HEK293 (cell line): ENCODE measurements at regions not wholly inside any gene's neighbourhood (a gene's known extent, or its start where the extent isn't known, plus 50 kb on each side); places are given as distances from the start of the nearest gene placed in this dataset.

ENCODE experiments used
- TF ChIP-seq, protein P1 (sequence below): fragments of 450-650 bp; formaldehyde crosslinking; IDR thresholded peaks from 2 replicates; pipeline ENCODE4 v1.5.1; 2016; ENCODE audit warnings: missing biosample characterization, missing genetic modification characterization
- TF ChIP-seq, protein P2 (sequence below): fragments of 450-650 bp; formaldehyde crosslinking; IDR thresholded peaks from 2 replicates; pipeline ENCODE4 v1.5.1; 2016; ENCODE audit warnings: missing biosample characterization, missing genetic modification characterization
- TF ChIP-seq, protein P3 (sequence below): fragments of 450-650 bp; formaldehyde crosslinking; IDR thresholded peaks from 2 replicates; pipeline ENCODE4 v1.5.1; 2016; ENCODE audit warnings: missing biosample characterization, missing genetic modification characterization, low read depth
- TF ChIP-seq, protein P4 (sequence below): sonication (generic); formaldehyde crosslinking; IDR thresholded peaks from 2 replicates; pipeline ENCODE4 v1.8.1; 2022; ENCODE audit warnings: mild to moderate bottlenecking, moderate library complexity, missing genetic modification reagents
- TF ChIP-seq, protein P5 (sequence below): fragments of 450-650 bp; formaldehyde crosslinking; IDR thresholded peaks from 2 replicates; pipeline ENCODE4 v1.5.1; 2016; ENCODE audit warnings: missing biosample characterization, missing genetic modification characterization
- TF ChIP-seq, protein P6 (sequence below): fragments of 450-650 bp; formaldehyde crosslinking; conservative IDR thresholded peaks from 2 replicates; pipeline ENCODE4 v1.5.1; 2016; ENCODE audit warnings: low read depth, missing biosample characterization, missing genetic modification characterization

DNA sequence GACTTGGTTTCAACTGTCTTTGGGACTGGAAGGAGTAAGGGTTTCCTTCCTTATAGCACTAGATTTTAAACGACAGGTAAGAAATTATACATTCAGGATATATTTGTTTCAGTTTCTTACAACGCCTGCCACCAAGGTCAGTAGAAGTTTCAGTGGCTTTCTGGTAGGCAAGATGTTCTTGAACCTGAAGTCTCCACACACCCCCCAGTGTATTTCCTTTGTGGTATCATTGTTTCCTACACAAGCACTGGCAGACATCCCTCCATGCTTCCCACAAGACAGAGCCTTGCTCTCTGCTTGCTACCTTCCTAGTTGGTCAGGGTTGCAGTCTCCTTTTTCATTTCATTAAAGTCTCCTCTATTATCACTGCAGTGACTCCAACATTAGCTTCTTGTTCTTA is 283.1 kb downstream of the FLRT2 start:
- TF ChIP-seq, protein P1, sequence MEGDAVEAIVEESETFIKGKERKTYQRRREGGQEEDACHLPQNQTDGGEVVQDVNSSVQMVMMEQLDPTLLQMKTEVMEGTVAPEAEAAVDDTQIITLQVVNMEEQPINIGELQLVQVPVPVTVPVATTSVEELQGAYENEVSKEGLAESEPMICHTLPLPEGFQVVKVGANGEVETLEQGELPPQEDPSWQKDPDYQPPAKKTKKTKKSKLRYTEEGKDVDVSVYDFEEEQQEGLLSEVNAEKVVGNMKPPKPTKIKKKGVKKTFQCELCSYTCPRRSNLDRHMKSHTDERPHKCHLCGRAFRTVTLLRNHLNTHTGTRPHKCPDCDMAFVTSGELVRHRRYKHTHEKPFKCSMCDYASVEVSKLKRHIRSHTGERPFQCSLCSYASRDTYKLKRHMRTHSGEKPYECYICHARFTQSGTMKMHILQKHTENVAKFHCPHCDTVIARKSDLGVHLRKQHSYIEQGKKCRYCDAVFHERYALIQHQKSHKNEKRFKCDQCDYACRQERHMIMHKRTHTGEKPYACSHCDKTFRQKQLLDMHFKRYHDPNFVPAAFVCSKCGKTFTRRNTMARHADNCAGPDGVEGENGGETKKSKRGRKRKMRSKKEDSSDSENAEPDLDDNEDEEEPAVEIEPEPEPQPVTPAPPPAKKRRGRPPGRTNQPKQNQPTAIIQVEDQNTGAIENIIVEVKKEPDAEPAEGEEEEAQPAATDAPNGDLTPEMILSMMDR (tag by site-specific recombination) = no peak
- TF ChIP-seq, protein P2, sequence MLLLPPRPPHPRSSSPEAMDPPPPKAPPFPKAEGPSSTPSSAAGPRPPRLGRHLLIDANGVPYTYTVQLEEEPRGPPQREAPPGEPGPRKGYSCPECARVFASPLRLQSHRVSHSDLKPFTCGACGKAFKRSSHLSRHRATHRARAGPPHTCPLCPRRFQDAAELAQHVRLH (tag by site-specific recombination) = no peak
- TF ChIP-seq, protein P3, sequence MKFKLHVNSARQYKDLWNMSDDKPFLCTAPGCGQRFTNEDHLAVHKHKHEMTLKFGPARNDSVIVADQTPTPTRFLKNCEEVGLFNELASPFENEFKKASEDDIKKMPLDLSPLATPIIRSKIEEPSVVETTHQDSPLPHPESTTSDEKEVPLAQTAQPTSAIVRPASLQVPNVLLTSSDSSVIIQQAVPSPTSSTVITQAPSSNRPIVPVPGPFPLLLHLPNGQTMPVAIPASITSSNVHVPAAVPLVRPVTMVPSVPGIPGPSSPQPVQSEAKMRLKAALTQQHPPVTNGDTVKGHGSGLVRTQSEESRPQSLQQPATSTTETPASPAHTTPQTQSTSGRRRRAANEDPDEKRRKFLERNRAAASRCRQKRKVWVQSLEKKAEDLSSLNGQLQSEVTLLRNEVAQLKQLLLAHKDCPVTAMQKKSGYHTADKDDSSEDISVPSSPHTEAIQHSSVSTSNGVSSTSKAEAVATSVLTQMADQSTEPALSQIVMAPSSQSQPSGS (tag by site-specific recombination) = no peak
- TF ChIP-seq, protein P4, sequence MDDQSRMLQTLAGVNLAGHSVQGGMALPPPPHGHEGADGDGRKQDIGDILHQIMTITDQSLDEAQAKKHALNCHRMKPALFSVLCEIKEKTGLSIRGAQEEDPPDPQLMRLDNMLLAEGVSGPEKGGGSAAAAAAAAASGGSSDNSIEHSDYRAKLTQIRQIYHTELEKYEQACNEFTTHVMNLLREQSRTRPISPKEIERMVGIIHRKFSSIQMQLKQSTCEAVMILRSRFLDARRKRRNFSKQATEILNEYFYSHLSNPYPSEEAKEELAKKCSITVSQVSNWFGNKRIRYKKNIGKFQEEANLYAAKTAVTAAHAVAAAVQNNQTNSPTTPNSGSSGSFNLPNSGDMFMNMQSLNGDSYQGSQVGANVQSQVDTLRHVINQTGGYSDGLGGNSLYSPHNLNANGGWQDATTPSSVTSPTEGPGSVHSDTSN = no peak
- TF ChIP-seq, protein P5, sequence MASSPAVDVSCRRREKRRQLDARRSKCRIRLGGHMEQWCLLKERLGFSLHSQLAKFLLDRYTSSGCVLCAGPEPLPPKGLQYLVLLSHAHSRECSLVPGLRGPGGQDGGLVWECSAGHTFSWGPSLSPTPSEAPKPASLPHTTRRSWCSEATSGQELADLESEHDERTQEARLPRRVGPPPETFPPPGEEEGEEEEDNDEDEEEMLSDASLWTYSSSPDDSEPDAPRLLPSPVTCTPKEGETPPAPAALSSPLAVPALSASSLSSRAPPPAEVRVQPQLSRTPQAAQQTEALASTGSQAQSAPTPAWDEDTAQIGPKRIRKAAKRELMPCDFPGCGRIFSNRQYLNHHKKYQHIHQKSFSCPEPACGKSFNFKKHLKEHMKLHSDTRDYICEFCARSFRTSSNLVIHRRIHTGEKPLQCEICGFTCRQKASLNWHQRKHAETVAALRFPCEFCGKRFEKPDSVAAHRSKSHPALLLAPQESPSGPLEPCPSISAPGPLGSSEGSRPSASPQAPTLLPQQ (tag by site-specific recombination) = no peak
- TF ChIP-seq, protein P6, sequence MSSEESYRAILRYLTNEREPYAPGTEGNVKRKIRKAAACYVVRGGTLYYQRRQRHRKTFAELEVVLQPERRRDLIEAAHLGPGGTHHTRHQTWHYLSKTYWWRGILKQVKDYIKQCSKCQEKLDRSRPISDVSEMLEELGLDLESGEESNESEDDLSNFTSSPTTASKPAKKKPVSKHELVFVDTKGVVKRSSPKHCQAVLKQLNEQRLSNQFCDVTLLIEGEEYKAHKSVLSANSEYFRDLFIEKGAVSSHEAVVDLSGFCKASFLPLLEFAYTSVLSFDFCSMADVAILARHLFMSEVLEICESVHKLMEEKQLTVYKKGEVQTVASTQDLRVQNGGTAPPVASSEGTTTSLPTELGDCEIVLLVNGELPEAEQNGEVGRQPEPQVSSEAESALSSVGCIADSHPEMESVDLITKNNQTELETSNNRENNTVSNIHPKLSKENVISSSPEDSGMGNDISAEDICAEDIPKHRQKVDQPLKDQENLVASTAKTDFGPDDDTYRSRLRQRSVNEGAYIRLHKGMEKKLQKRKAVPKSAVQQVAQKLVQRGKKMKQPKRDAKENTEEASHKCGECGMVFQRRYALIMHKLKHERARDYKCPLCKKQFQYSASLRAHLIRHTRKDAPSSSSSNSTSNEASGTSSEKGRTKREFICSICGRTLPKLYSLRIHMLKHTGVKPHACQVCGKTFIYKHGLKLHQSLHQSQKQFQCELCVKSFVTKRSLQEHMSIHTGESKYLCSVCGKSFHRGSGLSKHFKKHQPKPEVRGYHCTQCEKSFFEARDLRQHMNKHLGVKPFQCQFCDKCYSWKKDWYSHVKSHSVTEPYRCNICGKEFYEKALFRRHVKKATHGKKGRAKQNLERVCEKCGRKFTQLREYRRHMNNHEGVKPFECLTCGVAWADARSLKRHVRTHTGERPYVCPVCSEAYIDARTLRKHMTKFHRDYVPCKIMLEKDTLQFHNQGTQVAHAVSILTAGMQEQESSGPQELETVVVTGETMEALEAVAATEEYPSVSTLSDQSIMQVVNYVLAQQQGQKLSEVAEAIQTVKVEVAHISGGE (tag by site-specific recombination) = no peak
